ENCODE measurements at regions not wholly inside any gene's neighbourhood (a gene's known extent, or its start where the extent isn't known, plus 50 kb on each side); places are given as distances from the start of the nearest gene placed in this dataset.

DNA sequence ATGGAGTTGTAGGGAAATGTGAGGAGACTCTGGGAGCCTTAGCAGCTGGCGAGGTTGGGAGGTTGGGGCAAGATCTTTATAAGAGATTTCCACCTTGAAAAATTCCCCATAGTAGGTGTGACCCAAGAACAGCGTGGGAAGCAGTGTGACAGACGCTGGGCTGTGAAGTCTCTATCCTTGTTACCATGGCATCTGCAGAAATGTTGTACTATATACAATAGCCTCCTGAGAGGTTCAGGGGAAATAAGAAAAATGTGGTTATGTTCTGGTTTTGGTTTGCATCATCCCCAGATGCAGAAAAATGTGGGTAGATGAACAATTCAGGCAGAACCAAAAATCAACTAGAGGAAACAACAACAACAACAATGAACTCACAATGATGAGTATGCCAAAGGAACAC, 498.6 kb downstream of the SH2D4B start:
- TF ChIP-seq CTCF (IDR thresholded peaks at IDR 0.05) (no peak), POLR2A (IDR thresholded peaks at IDR 0.05) (no peak), EP300 (IDR thresholded peaks at IDR 0.05) (no peak)
